ENCODE measurements at regions not wholly inside any gene's neighbourhood (a gene's known extent, or its start where the extent isn't known, plus 50 kb on each side); places are given as distances from the start of the nearest gene placed in this dataset.
"Not testable (repeated sequence)": the region's sequence is repeated elsewhere in the genome, so short reads cannot be mapped to it uniquely, and the experiment has no call there.

DNA sequence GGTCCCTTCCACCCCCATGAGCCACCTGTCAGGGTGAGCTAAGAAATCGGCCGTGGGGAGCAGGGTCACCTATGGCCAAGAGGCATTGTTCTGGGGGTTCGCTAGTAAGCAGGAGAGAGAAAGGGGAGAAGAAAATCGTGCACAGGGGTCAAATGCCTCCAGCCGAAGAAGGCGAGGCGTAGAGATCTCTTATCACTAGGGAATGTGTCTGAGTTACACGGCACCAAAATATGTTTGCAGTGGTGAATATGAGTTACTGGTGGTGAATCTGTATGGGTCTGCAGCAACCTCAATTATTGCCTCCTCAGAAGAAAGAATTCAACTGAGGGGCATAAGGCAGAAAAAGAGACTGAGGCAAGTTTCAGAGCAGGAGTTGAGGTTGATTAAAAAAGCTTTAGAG is 54.2 kb upstream of the RABGAP1L start:
- TF ChIP-seq FOSB (CRISPR knock-in tag; IDR thresholded peaks at IDR 0.05) (no peak), EHMT2 (IDR thresholded peaks at IDR 0.05; ENCODE audit: low read depth) (no peak), RNF2 (IDR thresholded peaks at IDR 0.05; ENCODE audit: borderline replicate concordance, low read depth) (no peak), HOXA7 (CRISPR knock-in tag; IDR thresholded peaks at IDR 0.05) (no peak)
- ChIA-PET CTCF (interaction anchor here (0.7 to 2.6 kb wide), 3 partner anchors 10 to 29 kb away, joined by 3 to 9 read pairs (median 3); no protein-coding TSS in a partner anchor), POLR2A (no interaction called here)
- Histone ChIP-seq H3K4me3 (no peak overlapping the region), H3K4me1 (no peaks in the 10 kb centered on the region), H3K27ac (no peak overlapping the region), H3K9me3 (no peaks in the 10 kb centered on the region; the same call in 2 of the 3 replicates), H3K4me2 (no peak overlapping the region)
- 66% methylated on average over 8 of the region's 8 CpGs for whole genome bisulfite sequencing (ENCODE audit: missing lambda C conversion rate)
- no peak for FAIRE-seq
- ATAC-seq, result no peak
- DNase-seq (ENCODE audit: low read depth in 1 of 2, low spot score in 1 of 2), result no peak

DNA sequence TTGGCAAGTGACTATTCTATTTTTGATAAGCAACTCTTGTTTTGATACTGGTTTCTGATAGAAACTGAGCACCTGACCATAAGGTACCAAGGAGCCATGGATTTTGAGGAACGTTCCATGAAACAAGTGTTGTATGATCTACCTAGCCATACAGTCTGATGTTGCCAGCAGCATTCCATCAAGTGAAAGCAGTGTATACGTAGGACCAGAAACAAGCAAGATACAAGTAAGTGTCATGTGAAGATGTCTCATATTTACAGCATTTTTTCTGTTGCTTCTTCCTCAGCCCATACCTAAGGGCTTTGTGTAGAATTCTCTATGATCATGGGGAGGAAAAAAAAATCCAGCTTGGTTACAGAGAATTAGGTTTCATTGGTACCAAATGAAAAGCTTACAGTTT is 55.6 kb upstream of the RABGAP1L start:
- ChIA-PET CTCF (interaction anchor here (0.8 to 2.6 kb wide), 4 partner anchors 9 to 189 kb away, joined by 3 to 9 read pairs (median 4); no protein-coding TSS in a partner anchor), POLR2A (no interaction called here)
- no peak for TF ChIP-seq FOXS1 (CRISPR knock-in tag; IDR thresholded peaks at IDR 0.05)
- TF ChIP-seq HOXA7 (CRISPR knock-in tag; IDR thresholded peaks at IDR 0.05), result no peak
- no peak for TF ChIP-seq ZSCAN20 (CRISPR knock-in tag; IDR thresholded peaks at IDR 0.05)
- TF ChIP-seq NFE2L2 (conservative IDR thresholded peaks at IDR 0.05; ENCODE audit: low read length), result no peak
- no peak for TF ChIP-seq HEYL (CRISPR knock-in tag; IDR thresholded peaks at IDR 0.05)
- TF ChIP-seq MAZ (IDR thresholded peaks at IDR 0.05; ENCODE audit: borderline replicate concordance, low read depth, low read length), result no peak
- TF ChIP-seq SMC3 (IDR thresholded peaks at IDR 0.05), result no peak
- DNase-seq (ENCODE audit: low read depth in 1 of 2, low spot score in 1 of 2), result no peak
- no peak overlapping the region for H3K4me3 ChIP-seq
- H3K9me3 ChIP-seq, result no peaks in the 10 kb centered on the region; the same call in 2 of the 3 replicates
- FAIRE-seq, result no peak
- H3K4me2 ChIP-seq, result no peak overlapping the region
- no peak for ATAC-seq
- no peaks in the 10 kb centered on the region for H3K4me1 ChIP-seq
- WGBS (ENCODE audit: missing lambda C conversion rate), result 43% methylated on average over 2 of the region's 2 CpGs
- H3K27ac ChIP-seq, result no peak overlapping the region

DNA sequence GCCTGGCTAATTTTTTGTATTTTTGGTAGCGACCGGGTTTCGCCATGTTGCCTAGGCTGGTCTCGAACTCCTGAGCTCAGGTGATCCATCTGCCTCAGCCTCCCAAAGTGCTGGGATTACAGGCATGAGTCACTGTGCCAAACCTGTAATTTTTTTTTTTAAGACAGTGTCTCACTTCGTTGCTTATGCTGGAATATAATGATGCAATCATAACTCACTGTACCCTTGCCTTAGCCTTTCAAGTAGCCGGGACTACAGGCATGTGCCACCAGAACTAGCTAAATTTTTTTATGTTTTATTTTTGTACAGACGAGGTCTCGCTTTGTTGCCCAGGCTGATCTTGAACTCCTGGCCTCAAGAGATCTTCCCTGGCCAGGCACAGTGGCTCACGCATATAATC is 57.3 kb upstream of the RABGAP1L start:
- CTCF ChIA-PET, result interaction anchor here (1.2 kb wide), 1 partner anchor 13 kb away, joined by 4 read pairs; no protein-coding TSS in a partner anchor
- DNase-seq (ENCODE audit: low read depth in 1 of 2, low spot score in 1 of 2); H3K9me3 ChIP-seq; ATAC-seq; H3K4me2 ChIP-seq; H3K4me1 ChIP-seq; H3K27ac ChIP-seq; H3K4me3 ChIP-seq; FAIRE-seq; POLR2A ChIA-PET: not testable (repeated sequence)
- WGBS (ENCODE audit: missing lambda C conversion rate), result 67% methylated on average over 9 of the region's 9 CpGs

DNA sequence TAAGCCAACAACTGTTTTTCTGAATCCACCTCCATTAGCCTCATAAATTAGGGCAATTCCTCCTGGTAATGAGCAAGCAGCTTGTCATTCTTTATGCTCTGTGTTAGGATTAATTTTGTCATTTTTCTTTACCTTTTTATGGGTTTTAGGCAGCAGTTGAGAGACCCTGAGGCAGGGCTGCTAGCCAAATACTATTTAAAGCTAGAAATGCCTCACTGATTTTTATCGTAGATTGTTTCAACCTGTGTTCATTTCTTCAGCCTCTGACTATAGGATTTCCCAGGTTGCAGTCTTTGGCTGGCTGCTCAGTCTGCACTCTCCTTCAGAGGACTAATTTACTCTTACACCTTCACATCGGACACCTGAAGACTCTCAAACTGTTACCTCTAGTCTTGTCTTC is 61.9 kb upstream of the RABGAP1L start:
- 61% methylated on average over 2 of the region's 2 CpGs for WGBS (ENCODE audit: missing lambda C conversion rate)
- DNase-seq (ENCODE audit: low read depth in 1 of 2, low spot score in 1 of 2), result no peak
- CTCF ChIA-PET, result interaction anchor here (0.8 to 1.1 kb wide), 2 partner anchors 11 to 121 kb away, joined by 4 read pairs; no protein-coding TSS in a partner anchor

More for the DNA sequence above, 61.9 kb upstream of the RABGAP1L start:
- Histone ChIP-seq H3K9me3 (no peaks in the 10 kb centered on the region; the same call in 2 of the 3 replicates), H3K4me1 (no peaks in the 10 kb centered on the region), H3K4me3 (no peak overlapping the region), H3K27ac (no peak overlapping the region), H3K4me2 (no peak overlapping the region)
- FAIRE-seq (no peak), ATAC-seq (no peak)
- TF ChIP-seq CBX8 (IDR thresholded peaks at IDR 0.05) (no peak), HOXA7 (CRISPR knock-in tag; IDR thresholded peaks at IDR 0.05) (no peak), HEYL (CRISPR knock-in tag; IDR thresholded peaks at IDR 0.05) (no peak), RAD21 (conservative IDR thresholded peaks at IDR 0.05 in 1 of 2, IDR thresholded peaks at IDR 0.05 in 1 of 2) (no peak), FOSL2 (IDR thresholded peaks at IDR 0.05) (no peak), FOSL2 (CRISPR knock-in tag; IDR thresholded peaks at IDR 0.05) (no peak), FOSB (CRISPR knock-in tag; IDR thresholded peaks at IDR 0.05) (no peak), HOXB13 (CRISPR knock-in tag; IDR thresholded peaks at IDR 0.05; ENCODE audit: low read depth) (no peak)
- TF ChIP-seq, protein P1, sequence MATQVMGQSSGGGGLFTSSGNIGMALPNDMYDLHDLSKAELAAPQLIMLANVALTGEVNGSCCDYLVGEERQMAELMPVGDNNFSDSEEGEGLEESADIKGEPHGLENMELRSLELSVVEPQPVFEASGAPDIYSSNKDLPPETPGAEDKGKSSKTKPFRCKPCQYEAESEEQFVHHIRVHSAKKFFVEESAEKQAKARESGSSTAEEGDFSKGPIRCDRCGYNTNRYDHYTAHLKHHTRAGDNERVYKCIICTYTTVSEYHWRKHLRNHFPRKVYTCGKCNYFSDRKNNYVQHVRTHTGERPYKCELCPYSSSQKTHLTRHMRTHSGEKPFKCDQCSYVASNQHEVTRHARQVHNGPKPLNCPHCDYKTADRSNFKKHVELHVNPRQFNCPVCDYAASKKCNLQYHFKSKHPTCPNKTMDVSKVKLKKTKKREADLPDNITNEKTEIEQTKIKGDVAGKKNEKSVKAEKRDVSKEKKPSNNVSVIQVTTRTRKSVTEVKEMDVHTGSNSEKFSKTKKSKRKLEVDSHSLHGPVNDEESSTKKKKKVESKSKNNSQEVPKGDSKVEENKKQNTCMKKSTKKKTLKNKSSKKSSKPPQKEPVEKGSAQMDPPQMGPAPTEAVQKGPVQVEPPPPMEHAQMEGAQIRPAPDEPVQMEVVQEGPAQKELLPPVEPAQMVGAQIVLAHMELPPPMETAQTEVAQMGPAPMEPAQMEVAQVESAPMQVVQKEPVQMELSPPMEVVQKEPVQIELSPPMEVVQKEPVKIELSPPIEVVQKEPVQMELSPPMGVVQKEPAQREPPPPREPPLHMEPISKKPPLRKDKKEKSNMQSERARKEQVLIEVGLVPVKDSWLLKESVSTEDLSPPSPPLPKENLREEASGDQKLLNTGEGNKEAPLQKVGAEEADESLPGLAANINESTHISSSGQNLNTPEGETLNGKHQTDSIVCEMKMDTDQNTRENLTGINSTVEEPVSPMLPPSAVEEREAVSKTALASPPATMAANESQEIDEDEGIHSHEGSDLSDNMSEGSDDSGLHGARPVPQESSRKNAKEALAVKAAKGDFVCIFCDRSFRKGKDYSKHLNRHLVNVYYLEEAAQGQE (IDR thresholded peaks at IDR 0.05), result no peak
- TF ChIP-seq, protein P2, sequence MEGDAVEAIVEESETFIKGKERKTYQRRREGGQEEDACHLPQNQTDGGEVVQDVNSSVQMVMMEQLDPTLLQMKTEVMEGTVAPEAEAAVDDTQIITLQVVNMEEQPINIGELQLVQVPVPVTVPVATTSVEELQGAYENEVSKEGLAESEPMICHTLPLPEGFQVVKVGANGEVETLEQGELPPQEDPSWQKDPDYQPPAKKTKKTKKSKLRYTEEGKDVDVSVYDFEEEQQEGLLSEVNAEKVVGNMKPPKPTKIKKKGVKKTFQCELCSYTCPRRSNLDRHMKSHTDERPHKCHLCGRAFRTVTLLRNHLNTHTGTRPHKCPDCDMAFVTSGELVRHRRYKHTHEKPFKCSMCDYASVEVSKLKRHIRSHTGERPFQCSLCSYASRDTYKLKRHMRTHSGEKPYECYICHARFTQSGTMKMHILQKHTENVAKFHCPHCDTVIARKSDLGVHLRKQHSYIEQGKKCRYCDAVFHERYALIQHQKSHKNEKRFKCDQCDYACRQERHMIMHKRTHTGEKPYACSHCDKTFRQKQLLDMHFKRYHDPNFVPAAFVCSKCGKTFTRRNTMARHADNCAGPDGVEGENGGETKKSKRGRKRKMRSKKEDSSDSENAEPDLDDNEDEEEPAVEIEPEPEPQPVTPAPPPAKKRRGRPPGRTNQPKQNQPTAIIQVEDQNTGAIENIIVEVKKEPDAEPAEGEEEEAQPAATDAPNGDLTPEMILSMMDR (IDR thresholded peaks at IDR 0.05), result no peak
- TF ChIP-seq, protein P3, sequence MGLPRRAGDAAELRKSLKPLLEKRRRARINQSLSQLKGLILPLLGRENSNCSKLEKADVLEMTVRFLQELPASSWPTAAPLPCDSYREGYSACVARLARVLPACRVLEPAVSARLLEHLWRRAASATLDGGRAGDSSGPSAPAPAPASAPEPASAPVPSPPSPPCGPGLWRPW (IDR thresholded peaks at IDR 0.05), result no peak
- POLR2A ChIA-PET, result no interaction called here
